ENCODE measurements at regions not wholly inside any gene's neighbourhood (a gene's known extent, or its start where the extent isn't known, plus 50 kb on each side); places are given as distances from the start of the nearest gene placed in this dataset.

GRCh38 chr16:72367851-72368250 lies 195.9 kb upstream of the PMFBP1 start:
- H3K9me3 ChIP-seq = no peaks in the 10 kb centered on the region
- no peak for DNase-seq
- no peaks in the 10 kb centered on the region for H3K27me3 ChIP-seq
- H3K36me3 ChIP-seq = no peaks in the 10 kb centered on the region
- no peak overlapping the region for H3K27ac ChIP-seq
- no peak overlapping the region for H3K4me3 ChIP-seq
- H3K4me1 ChIP-seq = no peaks in the 10 kb centered on the region
- TF ChIP-seq POLR2A (IDR thresholded peaks at IDR 0.05) = no peak

DNA sequence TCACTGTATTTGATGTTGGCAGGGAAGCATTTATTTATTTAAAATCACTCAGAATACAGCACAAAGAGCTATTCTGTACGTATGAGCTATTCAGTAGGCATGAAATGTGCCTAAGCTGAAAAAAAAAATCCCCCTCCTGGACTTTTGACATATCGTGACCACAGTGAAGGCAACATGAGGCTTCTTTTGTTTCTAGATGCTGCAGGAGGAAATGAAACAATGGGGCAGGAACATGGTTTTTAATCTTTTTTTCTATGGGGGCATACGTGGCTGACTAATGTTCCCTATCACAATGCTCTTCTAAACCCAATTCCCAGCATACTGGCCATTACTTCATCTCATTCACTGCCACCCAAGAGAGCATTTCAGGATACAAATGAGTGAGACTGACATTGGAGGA lies 191.0 kb upstream of the PMFBP1 start:
- no peak for DNase-seq
- Histone ChIP-seq H3K4me3 (no peak overlapping the region), H3K27ac (no peak overlapping the region), H3K4me1 (no peaks in the 10 kb centered on the region), H3K36me3 (no peaks in the 10 kb centered on the region), H3K27me3 (no peaks in the 10 kb centered on the region), H3K9me3 (no peaks in the 10 kb centered on the region)
- TF ChIP-seq POLR2A (IDR thresholded peaks at IDR 0.05) = no peak
- TF ChIP-seq, protein P1, sequence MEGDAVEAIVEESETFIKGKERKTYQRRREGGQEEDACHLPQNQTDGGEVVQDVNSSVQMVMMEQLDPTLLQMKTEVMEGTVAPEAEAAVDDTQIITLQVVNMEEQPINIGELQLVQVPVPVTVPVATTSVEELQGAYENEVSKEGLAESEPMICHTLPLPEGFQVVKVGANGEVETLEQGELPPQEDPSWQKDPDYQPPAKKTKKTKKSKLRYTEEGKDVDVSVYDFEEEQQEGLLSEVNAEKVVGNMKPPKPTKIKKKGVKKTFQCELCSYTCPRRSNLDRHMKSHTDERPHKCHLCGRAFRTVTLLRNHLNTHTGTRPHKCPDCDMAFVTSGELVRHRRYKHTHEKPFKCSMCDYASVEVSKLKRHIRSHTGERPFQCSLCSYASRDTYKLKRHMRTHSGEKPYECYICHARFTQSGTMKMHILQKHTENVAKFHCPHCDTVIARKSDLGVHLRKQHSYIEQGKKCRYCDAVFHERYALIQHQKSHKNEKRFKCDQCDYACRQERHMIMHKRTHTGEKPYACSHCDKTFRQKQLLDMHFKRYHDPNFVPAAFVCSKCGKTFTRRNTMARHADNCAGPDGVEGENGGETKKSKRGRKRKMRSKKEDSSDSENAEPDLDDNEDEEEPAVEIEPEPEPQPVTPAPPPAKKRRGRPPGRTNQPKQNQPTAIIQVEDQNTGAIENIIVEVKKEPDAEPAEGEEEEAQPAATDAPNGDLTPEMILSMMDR (IDR thresholded peaks at IDR 0.05) = no peak

DNA sequence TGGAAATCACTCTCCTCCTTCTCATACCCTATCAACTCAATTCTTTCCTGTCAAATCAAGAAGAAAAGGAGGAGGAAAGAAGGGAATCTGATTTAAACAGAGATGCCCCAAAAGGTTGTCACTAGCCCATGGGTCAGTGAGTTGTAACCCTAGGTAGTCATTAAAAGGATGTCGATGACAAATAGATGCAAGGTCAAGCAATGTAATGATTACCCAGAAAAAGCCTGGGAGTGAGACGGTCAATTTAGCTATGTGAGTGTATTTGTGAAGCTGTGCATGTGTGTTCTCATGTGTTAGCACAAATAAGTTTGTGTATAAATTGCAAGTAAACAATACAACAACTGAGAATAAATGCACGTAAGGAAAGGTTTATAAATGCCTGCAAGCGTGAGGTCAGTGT lies 190.5 kb upstream of the PMFBP1 start:
- Histone ChIP-seq H3K9me3 (no peaks in the 10 kb centered on the region), H3K4me3 (no peak overlapping the region), H3K27ac (no peak overlapping the region), H3K36me3 (no peaks in the 10 kb centered on the region), H3K4me1 (no peaks in the 10 kb centered on the region), H3K27me3 (no peaks in the 10 kb centered on the region)
- TF ChIP-seq, protein P1 (IDR thresholded peaks at IDR 0.05) = no peak
- no peak for TF ChIP-seq POLR2A (IDR thresholded peaks at IDR 0.05)
- no peak for DNase-seq

DNA sequence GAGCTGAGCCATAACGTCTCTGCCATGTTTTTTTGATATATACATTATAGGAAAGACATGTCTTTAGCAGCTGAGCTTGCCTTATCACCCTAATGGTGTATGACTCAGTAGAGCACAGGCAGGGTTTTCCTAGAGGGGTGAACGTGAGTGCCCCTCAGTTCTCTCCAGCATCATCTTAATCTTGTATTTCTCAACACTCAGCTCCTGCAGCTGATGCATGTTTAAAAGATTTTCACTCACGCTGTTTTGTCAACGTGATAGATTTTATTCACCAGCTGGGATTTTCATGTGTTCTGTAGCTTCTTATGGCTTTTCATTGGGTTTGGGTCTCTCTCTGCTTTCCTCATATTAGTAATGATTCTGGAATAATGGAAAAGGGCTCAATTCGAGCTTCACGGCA lies 186.0 kb upstream of the PMFBP1 start:
- no peak for DNase-seq
- TF ChIP-seq, protein P1 (IDR thresholded peaks at IDR 0.05) = no peak
- no peak for TF ChIP-seq POLR2A (IDR thresholded peaks at IDR 0.05)
- no peaks in the 10 kb centered on the region for H3K27me3 ChIP-seq
- H3K4me1 ChIP-seq = no peaks in the 10 kb centered on the region
- H3K9me3 ChIP-seq = no peaks in the 10 kb centered on the region
- no peak overlapping the region for H3K27ac ChIP-seq
- no peaks in the 10 kb centered on the region for H3K36me3 ChIP-seq
- no peak overlapping the region for H3K4me3 ChIP-seq

GRCh38 chr16:72355561-72355960 lies 183.6 kb upstream of the PMFBP1 start:
- Histone ChIP-seq H3K9me3 (no peaks in the 10 kb centered on the region), H3K27me3 (no peaks in the 10 kb centered on the region), H3K27ac (no peak overlapping the region), H3K36me3 (no peaks in the 10 kb centered on the region), H3K4me3 (no peak overlapping the region), H3K4me1 (no peaks in the 10 kb centered on the region)
- TF ChIP-seq, protein P1 (IDR thresholded peaks at IDR 0.05) = no peak
- TF ChIP-seq POLR2A (IDR thresholded peaks at IDR 0.05) = no peak
- no peak for DNase-seq

DNA sequence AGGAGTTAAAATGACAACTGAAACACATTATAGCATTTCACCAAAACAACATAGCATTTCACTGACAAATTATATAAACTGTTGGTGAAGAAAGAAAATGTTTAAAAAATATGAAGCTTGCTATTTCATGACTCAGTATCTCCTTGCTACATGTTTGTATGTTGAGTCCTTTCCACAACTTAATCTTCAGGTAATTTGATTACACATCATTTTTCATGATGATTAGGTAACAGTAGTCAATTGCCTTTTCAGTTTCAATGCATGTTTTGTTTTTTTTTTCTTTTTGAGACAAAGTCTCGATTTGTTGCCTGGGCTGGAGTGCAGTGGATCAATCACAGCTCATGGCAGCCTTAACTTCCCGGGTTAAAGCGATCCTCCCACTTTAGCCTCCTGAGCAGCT lies 177.8 kb upstream of the PMFBP1 start:
- Histone ChIP-seq H3K4me3 (no peak overlapping the region), H3K4me1 (no peaks in the 10 kb centered on the region), H3K9me3 (no peaks in the 10 kb centered on the region), H3K27me3 (no peaks in the 10 kb centered on the region), H3K36me3 (no peaks in the 10 kb centered on the region), H3K27ac (no peak overlapping the region)
- TF ChIP-seq POLR2A (IDR thresholded peaks at IDR 0.05) = no peak
- TF ChIP-seq, protein P1 (IDR thresholded peaks at IDR 0.05) = no peak
- DNase-seq = no peak
